Fibroblast of skin of scalp (primary cell): ENCODE measurements at regions not wholly inside any gene's neighbourhood (a gene's known extent, or its start where the extent isn't known, plus 50 kb on each side); places are given as distances from the start of the nearest gene placed in this dataset.
"Not testable (repeated sequence)": the region's sequence is repeated elsewhere in the genome, so short reads cannot be mapped to it uniquely, and the experiment has no call there.

Source experiments
- DNase-seq: peaks from one replicate; pipeline ENCODE4 v3.0.0-alpha.2; 2013

DNA sequence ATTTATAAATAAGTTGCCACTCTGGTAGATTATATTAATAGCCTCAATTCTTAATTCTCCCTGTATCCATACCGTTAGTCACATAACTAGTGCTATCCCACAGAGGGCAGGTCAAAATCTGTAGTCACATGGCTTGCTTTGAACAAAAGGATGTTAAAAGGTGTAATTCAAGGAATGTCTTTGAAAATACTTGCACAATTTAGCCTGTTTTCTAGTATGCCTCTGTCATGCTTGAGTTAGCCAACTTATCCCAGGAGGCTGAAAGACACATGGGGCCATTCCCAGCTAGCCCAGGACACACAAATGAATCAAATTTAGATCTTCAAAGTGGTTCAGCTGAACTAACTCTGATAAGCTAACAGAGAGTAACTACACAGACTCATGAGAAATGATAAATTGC lies 758.5 kb upstream of the NEGR1 start:
- DNase-seq = no peak

DNA sequence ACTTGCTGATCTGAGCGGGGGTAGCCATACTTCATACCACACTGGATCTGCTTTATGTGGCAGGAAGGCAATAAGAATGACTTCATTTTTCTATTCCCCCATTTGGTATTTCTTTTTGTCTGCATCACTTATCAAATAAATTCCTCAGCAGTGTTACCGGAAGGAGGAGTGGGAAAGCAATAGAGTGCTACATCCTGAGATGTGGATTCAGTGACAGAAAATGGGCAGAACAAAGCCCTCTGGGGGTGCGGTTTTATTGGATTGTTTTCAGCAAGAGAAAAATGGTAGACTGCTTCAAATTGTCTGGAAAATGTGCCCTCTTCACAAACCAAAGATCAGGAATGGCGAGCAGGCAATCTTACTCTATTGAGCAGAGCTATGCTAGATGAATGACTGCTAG lies 751.9 kb upstream of the NEGR1 start:
- no peak for DNase-seq

DNA sequence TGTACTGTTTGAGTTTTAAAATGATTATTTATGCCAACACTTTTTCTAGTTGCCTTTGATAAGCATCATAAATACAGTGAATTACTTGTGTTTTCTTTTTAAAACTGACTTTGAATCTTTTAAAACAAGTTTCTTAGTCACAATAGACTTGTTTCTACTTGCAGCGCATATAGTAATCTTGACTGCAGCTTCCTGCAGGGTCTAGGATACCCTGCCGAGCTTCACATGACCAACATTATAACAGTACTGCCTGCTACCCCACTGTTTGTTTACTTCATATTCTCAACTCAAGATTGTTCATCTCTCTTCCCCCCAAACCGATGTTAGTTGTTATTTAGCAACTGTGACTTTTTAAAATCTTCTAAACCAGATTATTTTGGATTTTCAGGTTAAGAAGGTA lies 751.3 kb upstream of the NEGR1 start:
- no peak for DNase-seq

DNA sequence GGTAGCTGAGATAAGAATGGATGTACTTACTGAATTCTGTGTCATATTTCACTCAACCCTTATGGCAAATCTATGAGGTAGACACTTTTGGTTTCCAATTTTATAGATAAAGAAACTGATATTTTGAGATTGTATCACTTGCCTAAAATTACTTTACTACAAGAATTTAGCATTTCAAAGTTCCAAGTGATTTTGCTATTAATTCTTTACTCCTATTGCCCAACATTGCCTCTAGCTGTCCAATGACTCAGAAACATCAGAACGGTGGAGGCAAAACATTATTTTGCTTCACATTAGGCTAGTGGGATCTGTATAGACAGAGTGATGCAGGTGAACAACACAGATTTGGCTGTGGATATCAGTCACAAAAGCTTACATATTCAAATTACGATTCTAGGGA lies 747.2 kb upstream of the NEGR1 start:
- DNase-seq = no peak

DNA sequence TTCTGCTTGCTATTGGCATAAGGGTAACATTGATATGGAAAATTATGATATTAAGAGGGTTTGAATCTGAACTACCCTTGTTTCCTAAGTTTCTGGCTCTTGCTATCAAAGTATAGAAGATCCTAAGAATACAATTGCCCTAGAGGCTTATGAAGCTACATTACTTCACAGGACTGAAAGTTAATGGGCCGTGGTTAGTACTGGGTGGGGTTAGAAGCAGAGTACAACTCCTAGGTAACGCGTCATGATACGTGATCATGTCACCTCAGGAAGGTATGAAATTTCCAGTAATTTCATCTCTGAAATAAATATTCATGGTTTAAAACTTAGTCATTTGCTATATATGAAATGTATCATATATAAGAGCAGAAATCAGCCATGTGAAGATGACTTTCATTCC lies 743.8 kb upstream of the NEGR1 start:
- DNase-seq = no peak

DNA sequence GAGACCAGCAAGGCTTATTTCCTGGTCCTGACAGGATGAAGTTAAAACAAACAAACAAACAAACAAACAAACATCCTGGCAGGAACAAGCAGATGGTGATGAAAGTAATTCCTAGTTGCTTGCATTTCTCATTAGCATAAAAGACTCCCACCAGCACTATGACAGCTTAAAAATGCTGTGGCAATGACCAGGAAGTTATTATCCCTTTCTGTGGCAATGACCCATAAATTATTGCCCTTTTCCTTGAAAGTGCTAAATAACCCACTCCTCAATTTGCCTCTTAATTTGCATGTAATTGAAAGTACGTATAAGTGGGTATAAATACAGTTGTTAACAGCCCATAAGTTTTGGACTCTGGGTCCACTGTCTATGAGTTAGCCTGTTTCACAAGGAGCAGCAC lies 727.6 kb upstream of the NEGR1 start:
- DNase-seq = no peak

DNA sequence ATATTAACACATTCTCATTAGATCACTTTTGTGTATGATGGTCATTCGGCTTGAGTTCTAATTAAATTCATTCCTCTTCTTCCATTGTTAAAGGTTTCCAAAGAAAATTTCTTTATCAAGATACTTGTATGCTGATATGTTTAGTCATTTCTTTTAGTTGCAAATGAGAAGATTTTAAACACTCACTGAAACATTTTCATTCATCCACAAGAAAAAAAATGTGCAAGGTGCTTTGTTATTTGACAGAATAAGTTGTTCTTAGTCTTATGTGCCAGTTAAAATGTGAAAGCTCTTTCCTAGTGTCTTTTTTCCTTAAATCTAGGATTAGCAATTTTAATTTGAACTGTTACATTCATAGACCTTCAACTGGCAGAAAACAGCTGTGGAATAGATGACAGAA lies 727.0 kb upstream of the NEGR1 start:
- no peak for DNase-seq

DNA sequence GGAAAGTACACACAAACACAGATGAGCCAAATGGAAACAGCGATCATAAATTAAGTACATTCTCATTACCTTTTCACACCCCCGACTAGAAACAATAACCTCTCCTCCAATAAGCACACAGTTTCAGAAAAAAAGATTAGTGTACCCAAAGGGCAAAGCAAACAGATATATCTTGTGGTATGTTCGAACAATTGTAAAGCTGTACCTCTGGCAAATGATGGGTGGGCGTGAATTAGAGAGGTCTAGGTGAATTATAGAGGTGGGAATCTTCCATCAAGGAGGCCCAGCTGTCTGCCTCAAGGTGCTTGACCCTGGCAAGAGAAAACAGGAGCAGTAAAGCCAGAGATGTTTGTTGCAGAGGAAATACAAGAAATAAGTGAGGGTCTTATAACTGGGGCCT lies 715.3 kb upstream of the NEGR1 start:
- no peak for DNase-seq

DNA sequence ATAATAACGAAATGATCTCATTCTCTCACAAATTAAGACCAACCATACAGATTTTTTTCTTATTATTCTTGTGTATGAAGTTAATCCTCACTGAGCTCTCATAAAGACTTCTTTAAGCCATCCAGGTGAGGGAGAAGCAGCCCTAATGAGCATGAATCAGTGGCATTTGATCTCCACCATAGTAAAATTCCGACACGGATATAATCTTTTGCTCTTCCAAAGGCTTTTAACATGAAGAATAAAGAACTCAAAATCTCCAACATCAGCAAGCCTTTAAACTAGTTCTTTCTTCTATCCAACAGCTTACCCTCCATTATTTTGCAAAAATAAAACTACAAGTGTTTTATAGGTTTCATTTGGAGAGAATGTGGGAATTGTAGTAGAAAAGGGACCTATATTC lies 714.7 kb upstream of the NEGR1 start:
- DNase-seq = no peak

DNA sequence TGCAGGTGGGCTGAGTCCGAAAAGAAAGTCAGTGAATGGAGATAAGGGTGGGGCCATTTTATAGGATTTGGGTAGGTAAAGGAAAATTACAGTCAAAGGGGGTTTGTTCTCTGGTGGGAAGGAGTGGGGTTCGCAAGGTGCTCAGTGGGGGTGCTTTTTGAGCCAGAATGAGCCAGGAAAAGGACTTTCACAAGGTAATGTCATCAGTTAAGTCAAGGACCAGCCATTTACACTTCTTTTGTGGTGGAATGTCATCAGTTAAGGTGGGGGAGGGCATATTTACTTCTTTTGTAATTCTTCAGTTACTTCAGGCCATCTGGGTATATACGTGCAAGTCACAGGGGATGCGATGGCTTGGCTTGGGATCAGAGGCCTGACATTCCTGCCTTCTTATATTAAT lies 705.5 kb upstream of the NEGR1 start:
- DNase-seq = not testable (repeated sequence)

DNA sequence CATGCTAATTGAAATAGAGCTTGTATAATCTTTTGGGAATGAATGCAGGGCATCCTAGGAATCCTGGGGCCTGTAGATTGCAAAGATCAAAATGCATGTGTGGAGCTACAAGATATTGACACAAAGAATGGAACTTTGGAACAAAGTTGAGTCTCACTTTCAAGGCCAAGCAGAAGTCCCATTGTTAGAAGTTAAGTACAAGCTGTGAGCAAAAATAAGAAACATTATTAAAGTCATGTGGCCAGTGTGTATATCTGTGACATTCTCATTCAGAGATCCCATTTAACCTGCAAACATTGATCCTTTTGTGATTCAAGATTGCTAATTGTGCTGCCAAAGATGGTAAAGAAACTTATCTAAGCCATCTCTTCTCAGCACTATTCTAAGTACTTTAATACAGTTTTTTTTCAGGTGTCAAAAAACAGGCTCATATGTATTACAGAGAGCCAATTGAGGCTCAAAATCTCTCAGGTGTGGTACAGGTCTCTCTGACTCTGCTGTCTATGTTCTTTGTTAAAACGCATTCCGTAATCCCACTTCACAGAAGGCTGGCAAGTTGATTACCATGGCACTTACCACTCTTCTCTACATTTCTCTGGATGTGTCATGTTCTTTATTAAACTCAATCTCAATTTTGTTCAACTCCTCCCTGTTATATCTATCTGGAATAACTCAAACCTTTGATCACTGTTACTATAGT lies 704.4 kb upstream of the NEGR1 start:
- DNase-seq = no peak

DNA sequence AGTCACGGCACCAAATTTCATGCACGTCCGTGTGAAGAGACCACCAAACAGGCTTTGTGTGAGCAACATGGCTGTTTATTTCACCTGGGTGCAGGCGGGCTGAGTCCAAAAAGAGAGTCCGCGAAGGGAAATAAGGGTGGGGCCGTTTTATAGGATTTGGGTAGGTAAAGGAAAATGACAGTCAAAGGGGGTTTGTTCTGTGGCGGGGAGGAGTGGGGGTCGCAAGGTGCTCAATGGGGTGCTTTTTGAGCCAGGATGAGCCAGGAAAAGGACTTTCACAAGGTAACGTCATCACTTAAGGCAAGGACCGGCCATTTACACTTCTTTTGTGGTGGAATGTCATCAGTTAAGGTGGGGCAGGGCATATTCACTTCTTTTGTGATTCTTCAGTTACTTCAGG lies 702.7 kb upstream of the NEGR1 start:
- not testable (repeated sequence) for DNase-seq

DNA sequence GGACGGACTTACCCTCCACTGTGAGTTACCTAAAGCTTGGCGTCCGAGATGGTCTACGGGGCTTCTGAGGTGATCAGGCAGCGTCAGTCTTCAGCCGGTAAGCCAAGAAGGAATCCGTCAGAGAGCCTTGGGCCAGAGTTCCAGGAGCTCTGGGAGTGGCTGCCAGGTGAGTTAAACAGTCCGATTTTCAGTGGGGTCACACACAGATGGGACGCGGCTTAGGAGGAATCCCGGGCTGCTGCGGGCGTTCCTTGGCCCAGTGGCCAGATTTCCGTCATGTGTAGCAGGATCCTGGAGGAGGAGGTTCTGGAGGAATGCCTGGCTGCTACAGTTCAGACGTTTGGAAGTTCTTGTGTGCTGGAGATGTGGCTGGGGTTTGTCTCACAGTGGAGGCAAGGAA lies 700.7 kb upstream of the NEGR1 start:
- not testable (repeated sequence) for DNase-seq

DNA sequence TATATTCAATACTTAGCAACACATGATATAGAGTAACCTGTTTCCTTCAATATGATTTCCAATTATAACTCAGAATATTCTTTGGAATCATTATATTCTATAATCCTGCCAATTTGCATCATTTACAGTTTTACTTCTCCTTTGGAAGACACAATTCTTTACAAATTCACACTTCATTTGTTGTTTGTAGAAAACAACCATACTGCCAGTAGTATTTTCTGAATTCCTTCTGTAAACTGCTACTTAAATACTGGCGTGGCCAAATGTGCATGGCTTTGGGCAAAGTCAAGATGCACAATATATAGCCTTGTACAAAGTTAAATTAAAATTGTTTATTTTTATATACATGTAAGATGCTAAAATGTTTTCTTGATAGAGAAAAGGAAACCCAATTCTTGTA lies 687.1 kb upstream of the NEGR1 start:
- DNase-seq = no peak

DNA sequence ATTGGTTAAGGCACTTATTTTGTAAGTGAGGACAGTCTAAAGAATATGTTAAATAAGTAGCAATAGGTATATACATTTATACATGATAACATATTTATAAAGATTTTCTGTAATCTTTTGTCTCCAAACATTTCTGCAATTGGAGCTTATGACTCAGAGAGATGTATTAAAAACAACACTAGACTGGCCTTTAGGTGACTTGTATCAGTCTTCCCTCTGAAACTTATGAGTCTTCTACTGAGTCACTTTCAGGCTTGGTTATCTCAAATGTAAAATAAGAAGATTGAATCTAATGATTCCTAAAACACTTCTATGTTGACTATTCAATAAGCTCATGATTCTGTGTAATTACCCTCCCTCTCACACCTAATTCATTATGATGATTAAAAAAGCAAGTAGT lies 672.6 kb upstream of the NEGR1 start:
- no peak for DNase-seq

DNA sequence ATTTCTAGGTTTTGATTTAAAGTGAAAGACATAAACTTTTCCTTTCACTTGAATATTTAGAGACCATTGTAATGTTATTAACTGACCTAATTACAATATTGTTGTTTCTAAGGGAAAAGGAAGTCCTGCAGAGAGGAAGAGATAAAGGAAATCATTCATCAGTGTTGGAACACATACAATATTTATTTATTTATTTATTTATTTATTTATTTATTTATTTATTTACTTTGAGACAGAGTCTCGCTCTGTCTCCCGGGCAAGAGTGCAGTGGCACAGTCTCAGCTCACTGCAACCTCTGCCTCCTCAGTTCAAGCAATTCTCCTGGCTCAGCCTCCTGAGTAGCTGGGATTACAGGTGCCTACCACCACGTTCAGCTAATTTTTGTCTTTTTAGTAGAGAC lies 668.6 kb upstream of the NEGR1 start:
- not testable (repeated sequence) for DNase-seq

DNA sequence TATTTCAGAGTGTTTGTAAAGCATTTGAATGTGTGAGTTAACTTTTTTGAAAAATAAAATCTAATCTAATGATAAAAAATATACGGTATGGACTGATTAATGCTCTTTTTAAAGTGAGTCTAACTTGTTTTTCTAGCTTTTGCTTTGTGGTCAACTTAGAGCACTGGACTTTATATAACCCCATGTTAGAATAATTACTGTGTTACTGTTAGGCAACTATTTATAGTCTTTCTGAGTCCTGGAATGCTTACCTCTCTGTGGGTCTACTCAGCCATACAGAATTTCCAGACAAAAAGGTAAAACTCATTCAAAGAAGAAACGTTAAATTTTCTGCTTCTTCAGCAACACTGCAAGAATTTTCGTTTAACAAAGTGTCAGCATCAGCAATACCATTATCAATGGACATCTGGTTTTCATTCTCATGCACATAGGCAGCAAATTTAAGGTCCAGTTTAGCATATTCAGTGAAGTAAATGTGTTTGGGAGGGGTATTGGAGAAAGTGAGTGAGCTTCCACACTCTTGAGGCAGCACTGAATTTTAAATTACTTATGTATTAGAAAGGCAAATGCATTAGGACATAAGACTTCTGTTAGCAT lies 664.7 kb upstream of the NEGR1 start:
- no peak for DNase-seq

DNA sequence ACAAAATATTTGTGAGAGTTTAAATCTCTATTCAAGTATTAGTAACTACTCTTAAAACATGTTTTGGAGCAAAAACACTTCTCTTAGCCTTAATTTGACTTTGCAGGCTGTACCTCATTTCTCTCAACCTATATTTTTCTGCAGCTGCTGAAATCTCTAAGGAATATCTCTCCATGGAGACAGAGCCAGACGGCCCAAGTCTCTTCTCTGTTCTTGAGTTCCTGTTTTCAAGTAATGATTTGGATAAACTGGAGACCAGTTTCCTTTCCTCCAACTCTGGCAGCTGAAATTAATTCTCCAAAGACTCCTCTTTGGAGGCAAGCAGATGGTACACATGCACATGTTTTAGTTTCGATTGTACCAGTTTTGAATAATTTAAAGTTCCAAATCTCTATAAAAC lies 659.7 kb upstream of the NEGR1 start:
- DNase-seq = no peak

DNA sequence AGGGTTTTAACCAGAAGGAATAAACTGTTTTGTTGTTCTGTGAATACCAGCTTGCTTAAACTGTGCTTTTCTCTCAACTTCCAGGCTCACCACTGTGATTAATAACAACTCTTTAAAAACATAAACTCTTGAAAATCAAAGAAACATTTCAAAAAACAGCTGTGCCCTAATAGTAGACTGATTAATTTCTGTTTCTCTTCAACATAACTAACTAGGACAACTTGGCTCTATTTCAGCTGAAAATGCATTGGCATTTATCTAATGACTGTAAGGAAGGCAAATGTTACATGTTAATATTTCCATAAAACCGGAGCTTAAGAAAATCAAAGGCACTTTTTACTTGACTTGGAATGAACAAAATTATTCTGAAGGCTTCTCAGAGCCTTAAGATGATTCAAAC lies 656.1 kb upstream of the NEGR1 start:
- DNase-seq = no peak

DNA sequence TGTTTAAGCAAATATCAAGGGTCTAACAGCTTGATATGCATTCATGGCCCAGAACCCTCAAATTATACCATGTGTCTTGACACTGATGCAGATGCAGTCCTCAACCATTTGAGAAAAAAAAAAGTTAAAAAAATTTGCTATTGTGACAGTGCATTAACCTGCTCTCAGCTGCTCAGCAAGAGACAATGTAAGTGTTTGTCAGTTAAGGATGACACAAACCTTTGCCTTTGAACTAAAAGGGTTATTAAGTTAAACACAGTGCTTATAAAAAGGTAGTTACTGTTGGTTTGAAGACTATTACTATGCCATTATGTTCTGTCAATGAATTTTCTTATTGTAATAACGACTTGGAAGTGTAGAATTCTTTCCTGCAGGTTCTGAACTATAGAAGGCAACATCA lies 655.6 kb upstream of the NEGR1 start:
- no peak for DNase-seq

DNA sequence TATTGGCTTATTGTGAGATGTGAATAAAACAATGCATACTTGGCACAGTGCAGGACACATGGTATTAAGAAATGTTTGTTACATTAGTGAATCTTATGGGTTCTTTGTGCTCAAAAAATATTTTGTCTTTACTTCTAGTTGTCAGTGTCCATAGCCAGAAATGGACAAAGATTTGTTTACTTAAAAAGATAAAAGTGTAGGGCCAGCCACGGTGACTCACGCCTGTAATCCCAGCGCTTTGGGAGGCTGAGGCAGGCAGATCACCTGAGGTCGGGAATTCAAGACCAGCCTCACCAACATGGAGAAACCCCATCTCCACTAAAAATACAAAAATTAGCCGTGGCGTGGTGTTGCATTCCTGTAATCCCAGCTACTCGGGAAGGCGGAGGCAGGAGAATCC lies 654.6 kb upstream of the NEGR1 start:
- DNase-seq = no peak

DNA sequence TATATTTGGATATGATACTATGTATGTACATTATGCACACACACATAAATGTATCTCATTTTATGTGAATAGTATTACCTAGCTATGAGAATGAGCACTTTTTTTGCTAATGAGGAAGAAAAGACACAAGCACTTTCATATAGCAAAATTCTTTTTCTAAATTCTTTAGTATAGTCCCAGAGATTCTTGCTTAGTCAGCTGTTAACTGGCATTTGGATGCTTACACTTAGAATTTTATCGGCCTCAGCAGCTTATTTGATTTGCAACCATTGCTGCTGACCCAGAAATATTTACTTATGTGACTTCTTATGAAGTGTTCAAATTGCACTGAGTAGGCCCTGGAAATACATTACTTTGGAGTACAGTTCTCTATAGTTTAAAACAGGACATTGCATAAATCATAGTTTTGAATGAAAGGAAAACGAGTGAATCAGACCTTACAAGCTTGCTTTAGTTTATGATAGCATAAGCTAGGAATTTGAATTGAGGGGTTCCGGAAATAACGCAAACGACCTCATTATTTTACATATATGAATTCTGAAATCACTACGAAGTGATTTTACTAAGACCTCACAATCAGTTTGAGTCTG lies 653.9 kb upstream of the NEGR1 start:
- DNase-seq = peak; percentile 7

DNA sequence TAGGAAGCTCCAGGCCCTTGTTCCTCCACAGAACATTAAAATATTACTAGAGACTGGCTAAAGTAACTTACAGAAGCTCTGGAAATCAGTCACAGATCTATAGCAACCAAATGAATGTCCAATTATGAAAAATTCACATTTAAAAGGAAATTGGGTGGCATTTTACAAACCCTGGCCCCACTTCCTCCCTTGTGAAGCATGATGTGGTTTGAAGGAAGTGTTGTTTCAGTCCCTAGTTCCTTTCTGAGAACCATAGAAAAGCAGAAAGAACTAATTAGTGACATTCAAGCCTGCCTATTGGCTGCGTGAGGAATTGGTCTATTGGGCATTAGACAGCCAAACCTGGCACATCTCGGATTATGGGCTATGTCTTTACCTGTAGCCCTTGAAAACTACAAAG lies 649.7 kb upstream of the NEGR1 start:
- no peak for DNase-seq

DNA sequence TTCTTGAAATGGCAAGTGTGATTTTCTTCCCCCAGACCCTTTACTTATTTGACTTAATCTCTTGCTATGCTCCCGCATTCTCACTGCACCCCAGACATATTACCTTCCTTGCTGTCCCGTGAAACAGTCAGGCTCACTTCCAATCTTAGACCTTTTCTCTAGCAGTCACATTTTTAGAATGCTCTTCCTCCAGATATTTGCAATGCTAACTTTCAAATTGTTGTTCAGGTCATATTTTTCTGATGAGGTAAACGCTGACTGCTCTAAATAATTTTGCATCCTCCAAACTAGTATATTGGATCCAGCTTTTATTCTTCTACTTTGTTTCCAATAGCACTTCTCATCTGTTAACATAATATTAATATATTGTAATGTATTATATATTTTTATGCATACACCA lies 648.2 kb upstream of the NEGR1 start:
- DNase-seq = no peak

DNA sequence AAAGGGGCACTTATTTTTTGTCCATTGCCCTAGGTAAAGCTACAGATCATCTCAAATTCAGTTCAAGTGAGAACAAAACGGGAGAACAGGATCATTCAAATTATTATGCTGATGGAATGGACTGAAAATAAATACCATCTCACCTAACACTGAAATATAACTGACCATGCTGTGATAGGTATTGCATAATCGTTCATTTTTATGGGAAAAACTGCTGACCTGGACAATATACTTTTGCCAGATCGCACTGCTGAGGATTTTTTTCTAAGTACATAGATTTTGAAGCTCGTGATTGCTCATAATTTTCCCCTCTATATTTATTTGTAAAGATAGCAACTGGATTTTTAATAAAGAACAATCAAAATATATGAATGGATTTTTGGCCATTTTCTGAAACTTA lies 636.6 kb upstream of the NEGR1 start:
- no peak for DNase-seq
